ENCODE measurements at regions not wholly inside any gene's neighbourhood (a gene's known extent, or its start where the extent isn't known, plus 50 kb on each side); places are given as distances from the start of the nearest gene placed in this dataset.

- no peaks in the 10 kb centered on the region for H3K27me3 Mint-ChIP-seq
- H3K36me3 Mint-ChIP-seq (ENCODE audit: low read depth) = no peaks in the 10 kb centered on the region
- H3K4me1 Mint-ChIP-seq = no peaks in the 10 kb centered on the region
- peaks cover 5% of the 10 kb centered on the region for H3K9me3 Mint-ChIP-seq
- no peak overlapping the region for H3K27ac Mint-ChIP-seq
- CTCF ChIA-PET = no interaction called here
- POLR2A ChIA-PET = no interaction called here
- DNase-seq = no peak
- no peak overlapping the region for H3K4me3 Mint-ChIP-seq
These were observed 920.9 kb downstream of the CDY2B start for GRCh38 chrY:16959071-16959470.

- DNase-seq = no peak
- H3K4me3 Mint-ChIP-seq = no peak overlapping the region
- H3K27me3 Mint-ChIP-seq = no peaks in the 10 kb centered on the region
- H3K36me3 Mint-ChIP-seq (ENCODE audit: low read depth) = no peaks in the 10 kb centered on the region
- ChIA-PET CTCF (no interaction called here), POLR2A (no interaction called here)
- H3K4me1 Mint-ChIP-seq = no peaks in the 10 kb centered on the region
- no peaks in the 10 kb centered on the region for H3K9me3 Mint-ChIP-seq
- no peak overlapping the region for H3K27ac Mint-ChIP-seq
These were observed 932.8 kb downstream of the CDY2B start for GRCh38 chrY:16947221-16947620.

Measured in activated CD4-positive, alpha-beta T cell treated with anti-CD3 and anti-CD28 coated beads, Interleukin-2, amount 10 ng/mL, durations not matched to agents 7 days and 5 days (primary cell).